Ascending aorta (tissue), 2 donors: ENCODE measurements at regions not wholly inside any gene's neighbourhood (a gene's known extent, or its start where the extent isn't known, plus 50 kb on each side); places are given as distances from the start of the nearest gene placed in this dataset.

Experiments
- DNase-seq, 2 donors: peaks; one replicate each; pipeline ENCODE4 v3.0.0-alpha.2; 2019; ENCODE audit warnings: low spot score in 2 of 2
- H3K27ac ChIP-seq, 2 donors: fragments of 200-600 bp; sonication (generic); one replicate each; pipeline ENCODE4 v1.5.1; 2016 to 2017; ENCODE audit warnings: mild to moderate bottlenecking in 1 of 2
- H3K27me3 ChIP-seq: fragments of 200-600 bp; sonication (generic); one replicate; pipeline ENCODE4 v1.5.1; 2017
- H3K36me3 ChIP-seq, 2 donors: fragments of 200-600 bp; sonication (generic); one replicate each; pipeline ENCODE4 v1.5.1; 2016
- H3K4me1 ChIP-seq, 2 donors: fragments of 200-600 bp; sonication (generic); one replicate each; pipeline ENCODE4 v1.5.1; 2016 to 2017; ENCODE audit warnings: mild to moderate bottlenecking in 1 of 2
- H3K4me3 ChIP-seq, 2 donors: fragments of 200-600 bp; sonication (generic); one replicate each; pipeline ENCODE4 v1.5.1; 2016 to 2017; ENCODE audit warnings: mild to moderate bottlenecking in 1 of 2
- H3K9me3 ChIP-seq, 2 donors: fragments of 200-600 bp; sonication (generic); one replicate each; pipeline ENCODE4 v1.5.1; 2016
- intact Hi-C: fragments of 100-400 bp; cut with DNase I; formaldehyde crosslinking; loops from one replicate; pipeline ENCODE4 v1.15.1; 2023
- TF ChIP-seq, protein P1 (sequence below), 3 experiments: fragments of 200-600 bp in 2 of 3; fragments of 450-650 bp in 1 of 3; sonication (generic) in 2 of 3; IDR thresholded peaks; one replicate each; pipeline ENCODE4 v1.5.1; 2016 to 2019; ENCODE audit warnings: antibody characterized with exemption in 3 of 3, mild to moderate bottlenecking in 1 of 3, moderate library complexity in 1 of 3

- TF ChIP-seq, protein P1, sequence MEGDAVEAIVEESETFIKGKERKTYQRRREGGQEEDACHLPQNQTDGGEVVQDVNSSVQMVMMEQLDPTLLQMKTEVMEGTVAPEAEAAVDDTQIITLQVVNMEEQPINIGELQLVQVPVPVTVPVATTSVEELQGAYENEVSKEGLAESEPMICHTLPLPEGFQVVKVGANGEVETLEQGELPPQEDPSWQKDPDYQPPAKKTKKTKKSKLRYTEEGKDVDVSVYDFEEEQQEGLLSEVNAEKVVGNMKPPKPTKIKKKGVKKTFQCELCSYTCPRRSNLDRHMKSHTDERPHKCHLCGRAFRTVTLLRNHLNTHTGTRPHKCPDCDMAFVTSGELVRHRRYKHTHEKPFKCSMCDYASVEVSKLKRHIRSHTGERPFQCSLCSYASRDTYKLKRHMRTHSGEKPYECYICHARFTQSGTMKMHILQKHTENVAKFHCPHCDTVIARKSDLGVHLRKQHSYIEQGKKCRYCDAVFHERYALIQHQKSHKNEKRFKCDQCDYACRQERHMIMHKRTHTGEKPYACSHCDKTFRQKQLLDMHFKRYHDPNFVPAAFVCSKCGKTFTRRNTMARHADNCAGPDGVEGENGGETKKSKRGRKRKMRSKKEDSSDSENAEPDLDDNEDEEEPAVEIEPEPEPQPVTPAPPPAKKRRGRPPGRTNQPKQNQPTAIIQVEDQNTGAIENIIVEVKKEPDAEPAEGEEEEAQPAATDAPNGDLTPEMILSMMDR (IDR thresholded peaks at IDR 0.05), result no peak
- intact Hi-C loops, result no loop called here
- no peaks in the 10 kb centered on the region for H3K9me3 ChIP-seq
Observed at GRCh38 chr14:84975241-84975902, 554.6 kb upstream of the FLRT2 start.

GRCh38 chr14:84976805-84977204 lies 553.1 kb upstream of the FLRT2 start:
- Histone ChIP-seq H3K9me3 (no peaks in the 10 kb centered on the region), H3K4me1 (no peaks in the 10 kb centered on the region), H3K4me3 (no peak overlapping the region), H3K27me3 (no peaks in the 10 kb centered on the region), H3K27ac (no peak overlapping the region), H3K36me3 (no peaks in the 10 kb centered on the region)
- no peak for DNase-seq
- intact Hi-C loops, result no loop called here
- TF ChIP-seq, protein P1 (IDR thresholded peaks at IDR 0.05), result no peak

More at GRCh38 chr14:84975241-84975902, 554.6 kb upstream of the FLRT2 start:
- Histone ChIP-seq H3K27ac (no peak overlapping the region), H3K36me3 (no peaks in the 10 kb centered on the region), H3K4me1 (no peaks in the 10 kb centered on the region), H3K27me3 (no peaks in the 10 kb centered on the region), H3K4me3 (no peak overlapping the region)
- DNase-seq, result no peak

- TF ChIP-seq, protein P1 (IDR thresholded peaks at IDR 0.05), result no peak
- H3K27ac ChIP-seq, result no peak overlapping the region
- H3K4me1 ChIP-seq, result no peaks in the 10 kb centered on the region
- no peaks in the 10 kb centered on the region for H3K27me3 ChIP-seq
- no peak overlapping the region for H3K4me3 ChIP-seq
- H3K36me3 ChIP-seq, result no peaks in the 10 kb centered on the region
- intact Hi-C loops, result no loop called here
- DNase-seq, result no peak
- no peaks in the 10 kb centered on the region for H3K9me3 ChIP-seq
Observed at GRCh38 chr14:84987042-84987441, 542.9 kb upstream of the FLRT2 start.

DNA sequence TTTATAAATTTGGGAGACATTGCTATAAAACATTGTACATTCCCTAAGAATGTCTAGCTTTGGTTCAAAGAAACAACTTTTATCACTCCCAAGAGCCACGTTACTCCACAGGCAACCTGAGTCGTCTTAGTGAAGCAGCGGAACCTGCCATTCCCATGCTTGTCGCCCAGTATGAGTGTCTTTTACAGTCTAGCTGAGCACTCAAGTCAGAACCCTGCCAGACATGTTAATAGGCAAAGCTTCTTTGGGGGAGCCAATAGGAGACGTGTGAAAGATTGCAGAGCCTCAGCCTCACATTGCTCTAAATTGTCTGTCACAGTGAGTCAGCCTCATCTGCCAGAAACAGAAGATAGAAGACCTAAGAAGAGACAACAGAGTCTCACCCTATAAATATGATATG lies 541.6 kb upstream of the FLRT2 start:
- Histone ChIP-seq H3K36me3 (no peaks in the 10 kb centered on the region), H3K27ac (no peak overlapping the region), H3K4me1 (no peaks in the 10 kb centered on the region), H3K27me3 (no peaks in the 10 kb centered on the region), H3K4me3 (no peak overlapping the region), H3K9me3 (no peaks in the 10 kb centered on the region)
- TF ChIP-seq, protein P1 (IDR thresholded peaks at IDR 0.05), result no peak
- DNase-seq, result no peak
- intact Hi-C loops, result no loop called here

- Histone ChIP-seq H3K27me3 (no peaks in the 10 kb centered on the region), H3K36me3 (no peaks in the 10 kb centered on the region), H3K4me1 (no peaks in the 10 kb centered on the region), H3K4me3 (no peak overlapping the region), H3K9me3 (no peaks in the 10 kb centered on the region), H3K27ac (no peak overlapping the region)
- DNase-seq, result no peak
- intact Hi-C loops, result no loop called here
- TF ChIP-seq, protein P1 (IDR thresholded peaks at IDR 0.05), result no peak
Observed at GRCh38 chr14:84991021-84991420, 538.9 kb upstream of the FLRT2 start.

GRCh38 chr14:84998216-84998615 lies 531.7 kb upstream of the FLRT2 start:
- no peaks in the 10 kb centered on the region for H3K27me3 ChIP-seq
- H3K9me3 ChIP-seq, result no peaks in the 10 kb centered on the region
- no peaks in the 10 kb centered on the region for H3K4me1 ChIP-seq
- H3K4me3 ChIP-seq, result no peak overlapping the region
- intact Hi-C loops, result no loop called here
- TF ChIP-seq, protein P1 (IDR thresholded peaks at IDR 0.05), result no peak
- no peak overlapping the region for H3K27ac ChIP-seq
- no peak for DNase-seq
- no peaks in the 10 kb centered on the region for H3K36me3 ChIP-seq
